ENCODE measurements at regions not wholly inside any gene's neighbourhood (a gene's known extent, or its start where the extent isn't known, plus 50 kb on each side); places are given as distances from the start of the nearest gene placed in this dataset.

GRCh38 chr2:120562218-120563005 lies 173.3 kb upstream of the GLI2 start:
- DNase-seq (ENCODE audit: low read depth in 3 of 3, low spot score in 2 of 3), result no peak

- no peak for DNase-seq (ENCODE audit: low read depth in 3 of 3, low spot score in 2 of 3)
Measured at GRCh38 chr2:120563616-120564015, 172.1 kb upstream of the GLI2 start.

- DNase-seq (ENCODE audit: low read depth in 3 of 3, low spot score in 2 of 3), result no peak
Measured at GRCh38 chr2:120564213-120565094, 171.2 kb upstream of the GLI2 start.

- no peak for DNase-seq (ENCODE audit: low read depth in 3 of 3, low spot score in 2 of 3)
Measured at GRCh38 chr2:120565095-120565460, 170.6 kb upstream of the GLI2 start.

- no peak for DNase-seq (ENCODE audit: low read depth in 3 of 3, low spot score in 2 of 3)
Measured at GRCh38 chr2:120565929-120566328, 169.7 kb upstream of the GLI2 start.

- no peak for DNase-seq (ENCODE audit: low read depth in 3 of 3, low spot score in 2 of 3)
Measured at GRCh38 chr2:120566331-120567035, 169.2 kb upstream of the GLI2 start.

GRCh38 chr2:120567128-120567527 lies 168.5 kb upstream of the GLI2 start:
- no peak for DNase-seq (ENCODE audit: low read depth in 3 of 3, low spot score in 2 of 3)

- no peak for DNase-seq (ENCODE audit: low read depth in 3 of 3, low spot score in 2 of 3)
Measured at GRCh38 chr2:120568089-120568974, 167.3 kb upstream of the GLI2 start.

- DNase-seq (ENCODE audit: low read depth in 3 of 3, low spot score in 2 of 3), result no peak
Measured at GRCh38 chr2:120568975-120569268, 166.7 kb upstream of the GLI2 start.

GRCh38 chr2:120570001-120570400 lies 165.7 kb upstream of the GLI2 start:
- no peak for DNase-seq (ENCODE audit: low read depth in 3 of 3, low spot score in 2 of 3)

GRCh38 chr2:120570546-120570945 lies 165.1 kb upstream of the GLI2 start:
- DNase-seq (ENCODE audit: low read depth in 3 of 3, low spot score in 2 of 3), result no peak

- DNase-seq (ENCODE audit: low read depth in 3 of 3, low spot score in 2 of 3), result no peak
Measured at GRCh38 chr2:120571015-120571728, 164.5 kb upstream of the GLI2 start.

GRCh38 chr2:120572226-120572625 lies 163.4 kb upstream of the GLI2 start:
- no peak for DNase-seq (ENCODE audit: low read depth in 3 of 3, low spot score in 2 of 3)

GRCh38 chr2:120574620-120575019 lies 161.0 kb upstream of the GLI2 start:
- no peak for DNase-seq (ENCODE audit: low read depth in 3 of 3, low spot score in 2 of 3)

- DNase-seq (ENCODE audit: low read depth in 3 of 3, low spot score in 2 of 3), result no peak
Measured at GRCh38 chr2:120575966-120576365, 159.7 kb upstream of the GLI2 start.

GRCh38 chr2:120576509-120577474 lies 158.9 kb upstream of the GLI2 start:
- DNase-seq (ENCODE audit: low read depth in 3 of 3, low spot score in 2 of 3), result no peak

- no peak for DNase-seq (ENCODE audit: low read depth in 3 of 3, low spot score in 2 of 3)
Measured at GRCh38 chr2:120577721-120578295, 157.9 kb upstream of the GLI2 start.

GRCh38 chr2:120578576-120579352 lies 156.9 kb upstream of the GLI2 start:
- no peak for DNase-seq (ENCODE audit: low read depth in 3 of 3, low spot score in 2 of 3)

All from right renal cortex interstitium (tissue), 3 donors.